Heart left ventricle (tissue), 16 donors: ENCODE measurements at regions not wholly inside any gene's neighbourhood (a gene's known extent, or its start where the extent isn't known, plus 50 kb on each side); places are given as distances from the start of the nearest gene placed in this dataset.

Source experiments
- ATAC-seq, 4 donors: fragments of 200-7000 bp; cut with Tn5 transposase; one replicate each; pipeline ENCODE4 v1.9.1; 2020 to 2022; ENCODE audit warnings: moderate library complexity in 4 of 4, mild to moderate bottlenecking in 3 of 4, moderate number of reproducible peaks in 1 of 4
- DNase-seq, 5 donors: peaks; one replicate each; pipeline ENCODE4 v3.0.0-alpha.2; 2020
- H3K27ac ChIP-seq, 12 donors: fragments of 200-600 bp; sonication (generic) in 4 of 12; one replicate each; pipeline versions ENCODE4 v1.5.0 to v1.8.0; 2016 to 2022; ENCODE audit warnings: mild to moderate bottlenecking in 2 of 12
- H3K27me3 ChIP-seq, 9 donors: fragments of 200-600 bp; sonication (generic) in 2 of 9; one replicate each; pipeline versions ENCODE4 v1.5.1 to v1.8.0; 2016 to 2022; ENCODE audit warnings: mild to moderate bottlenecking in 3 of 9
- H3K36me3 ChIP-seq, 9 donors: fragments of 200-600 bp; sonication (generic) in 2 of 9; one replicate each; pipeline versions ENCODE4 v1.5.0 to v1.8.0; 2018 to 2022; ENCODE audit warnings: mild to moderate bottlenecking in 2 of 9
- H3K4me1 ChIP-seq, 12 donors: fragments of 200-600 bp; sonication (generic) in 4 of 12; one replicate each; pipeline versions ENCODE4 v1.5.0 to v1.8.0; 2016 to 2022; ENCODE audit warnings: mild to moderate bottlenecking in 3 of 12
- H3K4me3 ChIP-seq, 12 donors: fragments of 200-600 bp; sonication (generic) in 4 of 12; one replicate each; pipeline versions ENCODE4 v1.5.0 to v1.8.0; 2017 to 2022; ENCODE audit warnings: mild to moderate bottlenecking in 9 of 12, moderate library complexity in 4 of 12
- H3K9me3 ChIP-seq, 12 donors: fragments of 200-600 bp; sonication (generic) in 4 of 12; one replicate each; pipeline versions ENCODE4 v1.5.0 to v1.8.0; 2016 to 2022; ENCODE audit warnings: mild to moderate bottlenecking in 1 of 12
- POLR2A ChIP-seq, 2 donors: fragments of 450-650 bp; IDR thresholded peaks; one replicate each; pipeline ENCODE4 v1.6.1; 2017; ENCODE audit warnings: antibody characterized with exemption in 2 of 2, mild to moderate bottlenecking in 2 of 2, moderate library complexity in 2 of 2
- WGBS, 4 donors: extraction: QIAGEN DNeasy Blood & Tissue Kit in 2 of 4; methylation state at CpG; one replicate each; pipeline versions ENCODE4 v1.1.5 to v1.1.7; 2013 to 2018; 5-methylcytosine and 5-hydroxymethylcytosine counted together
- intact Hi-C, 10 donors: fragments of 100-400 bp; cut with DNase I; formaldehyde crosslinking; loops; one replicate each; pipeline versions ENCODE4 v1.11.1 to v1.14.2; 2022
- TF ChIP-seq, protein P1 (sequence below), 12 donors: fragments of 200-600 bp; sonication (generic) in 4 of 12; IDR thresholded peaks; one replicate each; pipeline versions ENCODE4 v1.5.0 to v1.8.0; 2018 to 2022; ENCODE audit warnings: antibody characterized with exemption in 12 of 12, mild to moderate bottlenecking in 5 of 12
- donor health status: ischemic (EF 13 %, LVEDD 7.1; RV severe dilation, severe dysfunction).
- donor health status: healthy with polysubstance abuse.
- donor health status: DM: no; HTN: yes; CAD: no.
- donor health status: DM: no; HTN: no; CAD: no.
- donor health status: ischemic (EF 25% LVEDD 6.9; RV normal size, moderate dysfunction).
- donor health status: ischemic (EF 25% LVEDD 5.7; RV mildly dilated, moderate dysfunction).
- donor health status: healthy.
- donor health status: DM: yes; HTN: yes; CAD: no.
- donor health status: ischemic (EF 35%, LVEDD 5.7; RV mildly dilated, moderate dysfunction).
- donor health status: nonischemic (EF 11% LVEDD 7.7; RV severe dilation, severe dysfunction).
- donor health status: DM: yes; HTN: yes; CAD: no.
- donor health status: PGD.
- donor health status: ischemic (EF 29% LVEDD 5.4; RV normal size, mild dysfunction).
- donor health status: nonischemic (EF 23%, LVEDD 6.1; RV moderate dilation, normal function).

DNA sequence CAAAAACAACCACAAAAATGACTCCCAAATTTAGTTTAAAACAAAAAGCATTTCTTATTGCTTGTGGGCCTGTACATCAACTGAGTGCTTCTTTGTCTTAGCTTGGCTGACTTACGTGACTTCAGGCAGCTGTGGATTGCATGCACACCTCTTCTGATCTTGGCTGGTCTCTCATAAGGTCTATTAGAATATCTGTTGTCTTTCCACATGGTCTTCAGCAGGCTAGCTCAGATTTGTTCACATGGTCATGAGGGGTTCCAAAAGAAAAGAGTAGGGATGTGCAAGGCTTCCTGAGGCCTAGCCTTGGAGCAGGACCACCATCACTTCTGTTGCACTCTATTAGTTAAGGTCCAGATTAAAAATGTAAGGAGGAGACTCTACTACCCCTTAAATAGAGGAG, 120.1 kb downstream of the LRRC70 start:
- intact Hi-C loops, result no loop called here
- no peak overlapping the region for H3K27ac ChIP-seq
- H3K4me1 ChIP-seq, result no peaks in the 10 kb centered on the region
- TF ChIP-seq POLR2A (IDR thresholded peaks at IDR 0.05), result no peak
- TF ChIP-seq, protein P1, sequence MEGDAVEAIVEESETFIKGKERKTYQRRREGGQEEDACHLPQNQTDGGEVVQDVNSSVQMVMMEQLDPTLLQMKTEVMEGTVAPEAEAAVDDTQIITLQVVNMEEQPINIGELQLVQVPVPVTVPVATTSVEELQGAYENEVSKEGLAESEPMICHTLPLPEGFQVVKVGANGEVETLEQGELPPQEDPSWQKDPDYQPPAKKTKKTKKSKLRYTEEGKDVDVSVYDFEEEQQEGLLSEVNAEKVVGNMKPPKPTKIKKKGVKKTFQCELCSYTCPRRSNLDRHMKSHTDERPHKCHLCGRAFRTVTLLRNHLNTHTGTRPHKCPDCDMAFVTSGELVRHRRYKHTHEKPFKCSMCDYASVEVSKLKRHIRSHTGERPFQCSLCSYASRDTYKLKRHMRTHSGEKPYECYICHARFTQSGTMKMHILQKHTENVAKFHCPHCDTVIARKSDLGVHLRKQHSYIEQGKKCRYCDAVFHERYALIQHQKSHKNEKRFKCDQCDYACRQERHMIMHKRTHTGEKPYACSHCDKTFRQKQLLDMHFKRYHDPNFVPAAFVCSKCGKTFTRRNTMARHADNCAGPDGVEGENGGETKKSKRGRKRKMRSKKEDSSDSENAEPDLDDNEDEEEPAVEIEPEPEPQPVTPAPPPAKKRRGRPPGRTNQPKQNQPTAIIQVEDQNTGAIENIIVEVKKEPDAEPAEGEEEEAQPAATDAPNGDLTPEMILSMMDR (IDR thresholded peaks at IDR 0.05), result no peak
- no peaks in the 10 kb centered on the region for H3K27me3 ChIP-seq
- H3K4me3 ChIP-seq, result no peak overlapping the region
- no peaks in the 10 kb centered on the region for H3K36me3 ChIP-seq
- H3K9me3 ChIP-seq, result no peaks in the 10 kb centered on the region
- ATAC-seq (no peak), DNase-seq (no peak)
- 37 to 100% (median 94%) methylated on average over 1 of the region's 1 CpG for WGBS, 4 donors

GRCh38 chr5:62695274-62695673, 116.7 kb downstream of the LRRC70 start:
- no peaks in the 10 kb centered on the region for H3K36me3 ChIP-seq
- peak overlapping the region in 1 of 12 donors; percentile 4 for H3K27ac ChIP-seq
- ATAC-seq (no peak), DNase-seq (no peak)
- peaks cover 0 to 6% (median 0%) of the 10 kb centered on the region in 12 donors for H3K4me1 ChIP-seq
- TF ChIP-seq, protein P1 (IDR thresholded peaks at IDR 0.05), result no peak
- TF ChIP-seq POLR2A (IDR thresholded peaks at IDR 0.05), result no peak
- H3K4me3 ChIP-seq, result no peak overlapping the region
- intact Hi-C loops, result no loop called here
- H3K9me3 ChIP-seq, result no peaks in the 10 kb centered on the region
- 94 to 98% (median 96%) methylated on average over 3 of the region's 3 CpGs for WGBS, 4 donors
- H3K27me3 ChIP-seq, result no peaks in the 10 kb centered on the region

DNA sequence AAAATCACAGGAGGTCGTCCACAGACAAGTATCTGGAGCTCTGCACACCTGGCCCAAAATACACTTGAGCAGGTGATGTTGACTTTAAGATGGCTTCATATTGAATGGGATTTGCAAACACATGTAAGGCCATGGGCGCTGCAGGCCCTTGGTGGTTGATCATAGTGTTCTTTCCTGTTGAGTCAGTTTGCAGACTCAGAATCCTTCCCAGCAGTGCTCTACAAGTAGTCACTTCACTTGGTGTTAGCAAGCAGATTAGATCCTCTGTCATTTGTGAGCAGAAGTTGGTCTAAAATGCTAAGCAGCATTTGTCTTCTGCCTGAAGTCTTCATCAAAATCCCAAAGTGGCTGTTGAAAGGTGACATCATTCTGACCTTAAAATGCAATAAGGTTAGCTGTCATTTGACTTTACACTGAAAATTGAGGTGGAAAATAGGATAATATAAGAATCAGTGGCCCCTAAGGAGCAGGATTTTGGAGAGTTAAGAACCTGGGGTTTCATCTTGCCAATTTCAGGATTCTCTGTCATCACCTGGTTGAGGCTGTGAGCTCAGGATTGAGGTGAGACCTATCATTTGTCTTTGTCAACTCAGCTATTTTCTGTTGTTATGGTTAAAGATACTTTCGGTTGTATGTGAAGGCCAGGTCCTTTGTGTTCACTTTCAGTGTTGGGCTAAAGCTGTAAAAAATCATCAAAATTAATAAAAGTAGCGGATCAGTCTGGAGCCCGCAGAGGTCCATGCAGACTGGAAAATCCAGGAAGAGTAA, 114.5 kb downstream of the LRRC70 start:
- Histone ChIP-seq H3K36me3 (no peaks in the 10 kb centered on the region), H3K4me3 (no peak overlapping the region), H3K27ac (no peak overlapping the region), H3K4me1 (peaks cover 0 to 15% (median 4%) of the 10 kb centered on the region in 12 donors), H3K9me3 (no peaks in the 10 kb centered on the region), H3K27me3 (no peaks in the 10 kb centered on the region)
- DNase-seq (no peak), ATAC-seq (no peak)
- 87 to 94% (median 88%) methylated on average over 5 of the region's 5 CpGs for WGBS, 4 donors
- no peak for TF ChIP-seq POLR2A (IDR thresholded peaks at IDR 0.05)
- TF ChIP-seq, protein P1 (IDR thresholded peaks at IDR 0.05), result no peak
- intact Hi-C loops, result no loop called here

DNA sequence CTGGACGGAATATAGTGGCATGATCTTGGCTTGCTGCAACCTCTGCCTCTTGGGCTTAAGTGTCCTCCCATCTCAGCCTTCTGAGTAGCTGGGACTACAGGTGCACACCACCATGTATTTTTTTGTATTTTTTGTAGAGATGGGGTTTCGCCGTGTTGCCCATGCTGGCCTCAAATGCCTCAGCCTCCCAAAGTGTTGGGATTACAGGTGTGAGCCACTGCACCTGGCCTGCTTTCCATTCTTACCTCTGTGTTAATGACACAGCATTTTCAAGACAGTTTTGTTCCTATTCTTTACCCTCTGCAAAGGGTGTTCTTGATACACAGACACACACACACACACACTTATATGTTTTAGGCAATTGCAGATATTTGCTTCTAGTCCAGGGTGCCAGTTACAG, 113.3 kb downstream of the LRRC70 start:
- DNase-seq, result no peak
- ATAC-seq, result no peak
- intact Hi-C loops, result no loop called here

More for the DNA sequence above, 113.3 kb downstream of the LRRC70 start:
- Histone ChIP-seq H3K4me3 (no peak overlapping the region), H3K9me3 (peaks cover 0 to 1% (median 0%) of the 10 kb centered on the region in 12 donors), H3K27me3 (no peaks in the 10 kb centered on the region), H3K4me1 (peaks cover 0 to 15% (median 4%) of the 10 kb centered on the region in 12 donors), H3K27ac (no peak overlapping the region), H3K36me3 (no peaks in the 10 kb centered on the region)
- TF ChIP-seq, protein P1 (IDR thresholded peaks at IDR 0.05), result no peak
- TF ChIP-seq POLR2A (IDR thresholded peaks at IDR 0.05), result no peak
- 92 to 100% (median 98%) methylated on average over 3 of the region's 3 CpGs for whole genome bisulfite sequencing, 4 donors
